AG10803 (cell line): ENCODE measurements at regions not wholly inside any gene's neighbourhood (a gene's known extent, or its start where the extent isn't known, plus 50 kb on each side); places are given as distances from the start of the nearest gene placed in this dataset.

Source experiments
- DNase-seq: peaks from one replicate; pipeline ENCODE4 v3.0.0; 2010; ENCODE audit warnings: low read depth
- H3K4me3 ChIP-seq: 2 replicates; pipeline ENCODE4 v1.5.1; 2011; ENCODE audit warnings: mild to moderate bottlenecking, low read length, control low read depth
- TF ChIP-seq, protein P1 (sequence below): conservative IDR thresholded peaks from 2 replicates; pipeline ENCODE4 v1.5.1; 2011; ENCODE audit warnings: mild to moderate bottlenecking, low read length, control low read depth, inconsistent platforms

DNA sequence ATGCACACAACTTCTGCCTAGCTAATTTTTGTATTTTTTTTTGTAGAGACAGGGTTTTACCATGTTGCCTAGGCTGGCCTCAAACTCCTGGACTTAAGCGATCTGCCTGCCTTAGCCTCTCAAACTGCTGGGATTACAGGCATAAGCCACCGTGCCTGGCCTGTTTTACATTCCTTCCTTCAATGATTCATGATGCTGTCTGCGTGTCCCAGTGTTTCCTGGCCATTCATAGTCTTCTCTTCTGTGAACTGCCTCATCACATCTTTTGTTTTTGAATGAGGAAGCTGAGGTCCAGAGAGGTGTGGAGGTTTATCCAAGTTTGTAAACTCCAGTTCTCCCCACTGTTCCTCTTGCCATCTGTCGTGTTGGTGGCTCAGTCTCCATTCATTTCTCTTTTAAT, 64.5 kb upstream of the MED9 start:
- TF ChIP-seq, protein P1, sequence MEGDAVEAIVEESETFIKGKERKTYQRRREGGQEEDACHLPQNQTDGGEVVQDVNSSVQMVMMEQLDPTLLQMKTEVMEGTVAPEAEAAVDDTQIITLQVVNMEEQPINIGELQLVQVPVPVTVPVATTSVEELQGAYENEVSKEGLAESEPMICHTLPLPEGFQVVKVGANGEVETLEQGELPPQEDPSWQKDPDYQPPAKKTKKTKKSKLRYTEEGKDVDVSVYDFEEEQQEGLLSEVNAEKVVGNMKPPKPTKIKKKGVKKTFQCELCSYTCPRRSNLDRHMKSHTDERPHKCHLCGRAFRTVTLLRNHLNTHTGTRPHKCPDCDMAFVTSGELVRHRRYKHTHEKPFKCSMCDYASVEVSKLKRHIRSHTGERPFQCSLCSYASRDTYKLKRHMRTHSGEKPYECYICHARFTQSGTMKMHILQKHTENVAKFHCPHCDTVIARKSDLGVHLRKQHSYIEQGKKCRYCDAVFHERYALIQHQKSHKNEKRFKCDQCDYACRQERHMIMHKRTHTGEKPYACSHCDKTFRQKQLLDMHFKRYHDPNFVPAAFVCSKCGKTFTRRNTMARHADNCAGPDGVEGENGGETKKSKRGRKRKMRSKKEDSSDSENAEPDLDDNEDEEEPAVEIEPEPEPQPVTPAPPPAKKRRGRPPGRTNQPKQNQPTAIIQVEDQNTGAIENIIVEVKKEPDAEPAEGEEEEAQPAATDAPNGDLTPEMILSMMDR, result no peak
- DNase-seq, result peak; percentile 85
- no peak overlapping the region for H3K4me3 ChIP-seq

DNA sequence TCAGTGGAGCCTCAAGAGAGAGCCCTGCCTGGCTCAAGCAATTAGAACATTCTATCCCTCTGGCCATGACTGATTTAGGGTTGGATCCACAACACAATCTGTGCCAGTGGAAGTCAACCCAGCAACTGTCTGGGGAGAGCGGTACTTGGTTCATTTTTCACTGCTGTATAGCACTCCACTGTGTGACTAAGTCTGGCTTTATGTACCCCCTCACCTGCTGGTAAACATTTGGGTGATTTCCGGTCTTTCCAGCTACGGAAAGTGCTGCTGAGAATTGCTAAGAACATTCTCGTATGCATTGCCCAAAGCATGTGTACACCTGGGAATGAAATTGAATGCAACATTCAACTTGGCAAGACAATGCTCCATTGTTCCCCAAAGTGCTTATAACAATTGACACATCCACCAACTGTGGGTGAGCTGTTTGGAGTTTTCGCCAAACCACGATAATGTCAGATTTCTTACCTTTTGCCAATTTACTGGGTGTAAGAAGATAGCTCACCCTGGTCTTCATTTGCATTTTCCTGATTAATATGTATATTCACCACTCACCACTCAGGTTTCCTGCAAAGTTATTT, 63.5 kb upstream of the MED9 start:
- H3K4me3 ChIP-seq, result no peak overlapping the region
- no peak for DNase-seq
- TF ChIP-seq, protein P1, result no peak

DNA sequence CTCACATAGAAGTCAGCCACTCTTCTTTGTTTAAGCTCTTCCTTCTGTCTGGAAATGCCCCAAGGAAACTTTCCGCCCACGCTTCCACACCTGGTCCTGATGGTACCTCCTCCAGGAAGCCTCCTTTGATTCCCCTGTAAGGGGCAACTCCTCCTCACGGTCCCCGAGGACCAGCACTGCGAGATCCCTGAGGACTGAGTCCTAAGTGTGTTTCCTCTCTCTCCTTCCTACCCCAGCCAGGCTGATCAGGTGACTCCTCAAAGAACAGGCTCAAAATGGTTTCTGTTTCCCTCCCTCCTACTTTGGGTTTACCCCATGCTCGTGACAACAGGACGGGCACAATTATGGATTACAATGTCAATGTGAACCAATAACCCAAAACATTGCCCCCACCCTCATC, 63.0 kb upstream of the MED9 start:
- peak overlapping the region; percentile 45 for H3K4me3 ChIP-seq
- TF ChIP-seq, protein P1, result no peak
- DNase-seq, result peak; percentile 28

DNA sequence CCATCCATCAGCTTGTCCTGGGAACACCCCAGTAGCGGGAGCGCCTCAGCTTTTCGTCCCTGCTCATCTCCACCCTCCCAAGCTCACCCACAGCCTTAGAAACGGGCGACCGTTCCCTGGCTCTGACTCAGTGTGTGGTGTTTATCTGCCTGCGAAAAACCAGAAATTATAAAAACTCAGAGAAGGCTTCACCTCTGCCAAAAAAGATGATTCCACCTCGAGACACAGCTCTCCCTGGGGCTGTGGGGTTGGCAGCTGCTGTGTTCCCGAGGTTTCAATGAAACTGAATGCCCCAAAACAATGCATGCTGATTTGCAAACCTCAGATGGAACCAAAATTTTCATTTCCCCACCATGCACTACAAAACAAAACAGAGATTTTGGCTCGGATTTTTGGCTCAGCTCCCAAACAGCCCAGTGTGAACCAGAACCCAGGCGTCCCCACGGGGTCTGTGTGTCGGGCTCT, 62.4 kb upstream of the MED9 start:
- TF ChIP-seq, protein P1, result no peak
- peak overlapping the region; percentile 45 for H3K4me3 ChIP-seq
- peak; percentile 86 for DNase-seq

DNA sequence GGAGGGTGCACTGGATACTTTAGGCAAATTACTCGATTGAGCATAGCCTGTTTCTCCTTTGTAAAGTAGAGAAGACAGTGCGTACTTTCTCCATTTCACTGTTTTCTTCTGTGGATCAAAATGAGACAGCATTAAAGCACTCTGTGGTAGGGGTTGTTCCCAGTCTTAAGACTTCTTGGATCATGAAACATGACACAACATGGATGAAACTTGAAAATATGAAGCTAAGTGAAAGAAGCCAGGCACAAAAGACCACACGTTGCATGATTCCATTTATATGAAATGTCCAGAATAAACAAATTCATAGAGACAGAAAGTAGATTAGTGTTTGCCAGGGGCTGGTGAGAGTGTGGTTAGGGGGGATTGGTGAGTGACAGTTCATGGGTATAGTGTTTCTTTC, 61.8 kb upstream of the MED9 start:
- no peak for DNase-seq
- TF ChIP-seq, protein P1, result no peak
- no peak overlapping the region for H3K4me3 ChIP-seq

DNA sequence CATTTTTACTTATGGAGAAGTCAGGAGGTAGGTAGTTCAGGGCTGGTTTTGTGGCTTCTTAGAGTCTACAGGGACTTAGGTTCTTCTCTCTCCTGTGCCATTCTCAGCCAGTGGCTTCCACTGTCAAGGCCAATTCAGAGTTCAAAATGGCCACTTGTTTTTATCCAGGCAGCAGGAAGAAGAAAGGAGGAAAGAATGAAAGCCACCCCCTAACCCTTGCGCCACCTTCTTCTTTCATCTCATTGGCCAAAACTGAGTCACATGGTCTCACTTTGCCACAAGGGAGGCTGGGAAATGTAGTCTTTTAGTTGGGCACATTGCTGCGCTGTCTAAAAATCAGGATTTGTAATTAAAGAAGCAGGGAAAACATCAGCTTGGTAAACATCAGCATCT, 60.8 kb upstream of the MED9 start:
- TF ChIP-seq, protein P1, result no peak
- no peak overlapping the region for H3K4me3 ChIP-seq
- peak; percentile 79 for DNase-seq
